H9 (cell line): ENCODE measurements at regions not wholly inside any gene's neighbourhood (a gene's known extent, or its start where the extent isn't known, plus 50 kb on each side); places are given as distances from the start of the nearest gene placed in this dataset.

ENCODE experiments used
- DNase-seq: peaks from one replicate; pipeline ENCODE4 v3.0.0-alpha.2; 2017
- H2AFZ ChIP-seq: one replicate; pipeline ENCODE4 v1.6.1; 2013; ENCODE audit warnings: mild to moderate bottlenecking, low read length, control low read depth, moderate library complexity
- H2AK5ac ChIP-seq: 2 replicates; pipeline ENCODE4 v1.6.1; 2013; ENCODE audit warnings: low read length, control low read depth, mixed read lengths; ENCODE audit not compliant: insufficient read length
- H2BK120ac ChIP-seq: one replicate; pipeline ENCODE4 v1.6.1; 2013; ENCODE audit warnings: low read depth, mild to moderate bottlenecking, low read length, control low read depth, inconsistent platforms; ENCODE audit not compliant: poor library complexity, severe bottlenecking
- H2BK12ac ChIP-seq: 2 replicates; pipeline ENCODE4 v1.6.1; 2013; ENCODE audit warnings: low read length, control low read depth, mixed read lengths, low read depth; ENCODE audit not compliant: insufficient read length
- H2BK15ac ChIP-seq: 2 replicates; pipeline ENCODE4 v1.6.1; 2013; ENCODE audit warnings: low read depth, low read length, control low read depth
- H2BK20ac ChIP-seq: one replicate; pipeline ENCODE4 v1.6.1; 2013; ENCODE audit warnings: low read depth, mild to moderate bottlenecking, low read length, control low read depth, inconsistent platforms; ENCODE audit not compliant: poor library complexity, severe bottlenecking
- H2BK5ac ChIP-seq: 2 replicates; pipeline ENCODE4 v1.6.1; 2013; ENCODE audit warnings: low read length, control low read depth, mixed read lengths; ENCODE audit not compliant: insufficient read length
- H3K14ac ChIP-seq: 2 replicates; pipeline ENCODE4 v1.6.1; 2013; ENCODE audit warnings: low read length, control low read depth; ENCODE audit not compliant: insufficient read depth
- H3K18ac ChIP-seq: 2 replicates; pipeline ENCODE4 v1.6.1; 2013; ENCODE audit warnings: low read depth, mild to moderate bottlenecking, mixed read lengths, low read length, control low read depth; ENCODE audit not compliant: insufficient read length
- H3K23ac ChIP-seq: 2 replicates; pipeline ENCODE4 v1.6.1; 2013; ENCODE audit warnings: low read length, control low read depth, mixed read lengths, low read depth; ENCODE audit not compliant: insufficient read length
- H3K23me2 ChIP-seq: 2 replicates; pipeline ENCODE4 v1.6.1; 2013; ENCODE audit warnings: low read depth, mild to moderate bottlenecking, mixed read lengths, low read length, control low read depth; ENCODE audit not compliant: insufficient read length, poor library complexity, severe bottlenecking
- H3K27ac ChIP-seq: 2 replicates; pipeline ENCODE4 v1.5.1; 2013; ENCODE audit warnings: low read length, control low read depth, mixed read lengths, low read depth; ENCODE audit not compliant: insufficient read length
- H3K27me3 ChIP-seq: 2 replicates; pipeline ENCODE4 v1.6.1; 2013; ENCODE audit warnings: low read length, control low read depth, inconsistent platforms; ENCODE audit not compliant: insufficient read depth
- H3K4ac ChIP-seq: 2 replicates; pipeline ENCODE4 v1.6.1; 2013; ENCODE audit warnings: low read depth, mild to moderate bottlenecking, control low read depth, inconsistent platforms, low read length, moderate library complexity
- H3K4me1 ChIP-seq: 2 replicates; pipeline ENCODE4 v1.6.1; 2013; ENCODE audit warnings: low read length, control low read depth, inconsistent platforms; ENCODE audit not compliant: insufficient read depth
- H3K4me2 ChIP-seq: 2 replicates; pipeline ENCODE4 v1.6.1; 2013; ENCODE audit warnings: low read length, control low read depth, mixed read lengths; ENCODE audit not compliant: insufficient read length, insufficient read depth
- H3K56ac ChIP-seq: 2 replicates; pipeline ENCODE4 v1.6.1; 2013; ENCODE audit warnings: low read depth, mild to moderate bottlenecking, mixed read lengths, low read length, control low read depth; ENCODE audit not compliant: insufficient read length
- H3K79me1 ChIP-seq: 2 replicates; pipeline ENCODE4 v1.6.1; 2013; ENCODE audit warnings: low read depth, mild to moderate bottlenecking, moderate library complexity, low read length, control low read depth, inconsistent platforms; ENCODE audit not compliant: insufficient read depth, poor library complexity, severe bottlenecking
- H3K79me2 ChIP-seq: 2 replicates; pipeline ENCODE4 v1.6.1; 2013; ENCODE audit warnings: low read length, control low read depth, inconsistent platforms; ENCODE audit not compliant: insufficient read depth
- H3K9ac ChIP-seq: 2 replicates; pipeline ENCODE4 v1.6.1; 2013; ENCODE audit warnings: low read length, control low read depth, mixed read lengths; ENCODE audit not compliant: insufficient read length; ENCODE audit errors: extremely low read depth
- H3K9me3 ChIP-seq: one replicate; pipeline ENCODE4 v1.6.1; 2013; ENCODE audit warnings: low read depth, low read length, inconsistent platforms; ENCODE audit not compliant: control insufficient read depth
- H3T11ph ChIP-seq: one replicate; pipeline ENCODE4 v1.6.1; 2013; ENCODE audit warnings: mild to moderate bottlenecking, low read length, control low read depth, inconsistent platforms
- H4K20me1 ChIP-seq: one replicate; pipeline ENCODE4 v1.6.1; 2013; ENCODE audit not compliant: control insufficient read depth, insufficient read length, insufficient read depth
- H4K5ac ChIP-seq: 2 replicates; pipeline ENCODE4 v1.6.1; 2013; ENCODE audit warnings: low read depth, mild to moderate bottlenecking, mixed read lengths, low read length, control low read depth; ENCODE audit not compliant: insufficient read length
- H4K8ac ChIP-seq: replicated peaks from 2 replicates; pipeline ENCODE4 v1.6.1; 2013; ENCODE audit warnings: low read length, control low read depth, mixed read lengths, low read depth; ENCODE audit not compliant: insufficient read length
- H4K91ac ChIP-seq: 2 replicates; pipeline ENCODE4 v1.6.1; 2013; ENCODE audit warnings: low read depth, mild to moderate bottlenecking, moderate library complexity, mixed read lengths, low read length, control low read depth; ENCODE audit not compliant: insufficient read length
- H3K27ac Mint-ChIP-seq, 3 experiments: 2 replicates in 2 of 3; 3 replicates in 1 of 3; pipeline ENCODE4 v1.8.0; 2020 to 2021; ENCODE audit warnings: mixed read lengths in 3 of 3, mild to moderate bottlenecking in 1 of 3, moderate library complexity in 1 of 3
- H3K27me3 Mint-ChIP-seq: 2 replicates; pipeline ENCODE4 v1.8.0; 2021; ENCODE audit warnings: low read depth, mild to moderate bottlenecking, moderate library complexity, mixed read lengths
- H3K36me3 Mint-ChIP-seq, 3 experiments: 2 replicates in 2 of 3; 3 replicates in 1 of 3; pipeline ENCODE4 v1.8.0; 2020 to 2021; ENCODE audit warnings: low read depth in 3 of 3, mixed read lengths in 3 of 3; ENCODE audit not compliant: insufficient read depth in 1 of 3
- H3K4me1 Mint-ChIP-seq, 2 experiments: 2 replicates each; pipeline ENCODE4 v1.8.0; 2020; ENCODE audit warnings: mixed read lengths in 2 of 2
- H3K4me3 Mint-ChIP-seq, 2 experiments: 2 replicates in 1 of 2; 3 replicates in 1 of 2; pipeline ENCODE4 v1.8.0; 2020 to 2021; ENCODE audit warnings: mild to moderate bottlenecking in 2 of 2, mixed read lengths in 2 of 2, moderate library complexity in 1 of 2
- H3K9me3 Mint-ChIP-seq, 2 experiments: 2 replicates in 1 of 2; 3 replicates in 1 of 2; pipeline ENCODE4 v1.8.0; 2020; ENCODE audit warnings: mild to moderate bottlenecking in 2 of 2, mixed read lengths in 2 of 2, moderate library complexity in 1 of 2
- WGBS: extraction: QIAGEN DNeasy Blood & Tissue Kit; methylation state at CpG from one replicate; pipeline ENCODE4 v1.1.7; 2013; ENCODE audit warnings: missing lambda C conversion rate, low lambda C conversion rate, mixed read lengths; ENCODE audit not compliant: insufficient read length; ENCODE audit errors: extremely low coverage; 5-methylcytosine and 5-hydroxymethylcytosine counted together
- TF ChIP-seq, protein P1 (sequence below): fragments of 200-600 bp; sonication (generic); conservative IDR thresholded peaks from 3 replicates; pipeline ENCODE4 v1.8.0; 2021; ENCODE audit warnings: antibody characterized with exemption, mild to moderate bottlenecking

DNA sequence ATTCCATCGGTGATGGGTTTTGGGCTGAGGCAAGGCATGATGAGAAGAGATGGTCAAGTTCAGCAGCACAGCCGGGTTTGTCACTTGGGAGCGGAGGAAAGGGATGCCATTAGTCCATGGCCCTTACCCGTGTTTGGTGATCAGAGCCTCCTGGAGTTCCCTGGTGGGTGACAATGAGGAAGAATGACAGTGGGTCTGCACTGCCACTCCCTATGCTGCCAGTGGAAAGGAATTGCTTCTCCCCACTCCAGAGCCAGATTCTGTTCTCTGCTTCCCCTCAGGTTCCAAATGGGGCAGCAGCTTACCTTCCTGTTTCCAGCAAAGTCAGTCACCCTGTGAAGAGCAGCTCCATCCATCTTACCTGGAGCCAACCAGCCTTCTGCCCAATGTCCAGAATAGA is 393.1 kb downstream of the PTPRU start:
- Histone ChIP-seq H3K14ac (no peak overlapping the region), H3K4me2 (no peak overlapping the region), H3K23me2 (no peaks in the 10 kb centered on the region), H2AK5ac (no peak overlapping the region), H3K9ac (no peak overlapping the region), H4K5ac (no peak overlapping the region), H3K18ac (no peak overlapping the region), H2BK5ac (no peak overlapping the region), H2BK120ac (no peak overlapping the region), H3K79me1 (no peaks in the 10 kb centered on the region), H4K20me1 (no peaks in the 10 kb centered on the region), H3K79me2 (no peaks in the 10 kb centered on the region), H4K8ac (no peak overlapping the region), H4K91ac (no peak overlapping the region), H2AFZ (no peak overlapping the region), H3K27me3 (no peaks in the 10 kb centered on the region), H3K9me3 (no peaks in the 10 kb centered on the region), H3K56ac (no peak overlapping the region), H3K27ac (no peak overlapping the region), H3K4me1 (no peaks in the 10 kb centered on the region), H3K23ac (no peak overlapping the region), H3K4ac (no peak overlapping the region), H3T11ph (no peak overlapping the region), H2BK12ac (no peak overlapping the region), H2BK15ac (no peak overlapping the region), H2BK20ac (no peak overlapping the region)
- TF ChIP-seq, protein P1, sequence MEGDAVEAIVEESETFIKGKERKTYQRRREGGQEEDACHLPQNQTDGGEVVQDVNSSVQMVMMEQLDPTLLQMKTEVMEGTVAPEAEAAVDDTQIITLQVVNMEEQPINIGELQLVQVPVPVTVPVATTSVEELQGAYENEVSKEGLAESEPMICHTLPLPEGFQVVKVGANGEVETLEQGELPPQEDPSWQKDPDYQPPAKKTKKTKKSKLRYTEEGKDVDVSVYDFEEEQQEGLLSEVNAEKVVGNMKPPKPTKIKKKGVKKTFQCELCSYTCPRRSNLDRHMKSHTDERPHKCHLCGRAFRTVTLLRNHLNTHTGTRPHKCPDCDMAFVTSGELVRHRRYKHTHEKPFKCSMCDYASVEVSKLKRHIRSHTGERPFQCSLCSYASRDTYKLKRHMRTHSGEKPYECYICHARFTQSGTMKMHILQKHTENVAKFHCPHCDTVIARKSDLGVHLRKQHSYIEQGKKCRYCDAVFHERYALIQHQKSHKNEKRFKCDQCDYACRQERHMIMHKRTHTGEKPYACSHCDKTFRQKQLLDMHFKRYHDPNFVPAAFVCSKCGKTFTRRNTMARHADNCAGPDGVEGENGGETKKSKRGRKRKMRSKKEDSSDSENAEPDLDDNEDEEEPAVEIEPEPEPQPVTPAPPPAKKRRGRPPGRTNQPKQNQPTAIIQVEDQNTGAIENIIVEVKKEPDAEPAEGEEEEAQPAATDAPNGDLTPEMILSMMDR: no peak
- H3K27ac Mint-ChIP-seq: no peak overlapping the region
- no CpG with 5 or more reads among the region's 4 CpGs for WGBS
- H3K9me3 Mint-ChIP-seq: no peaks in the 10 kb centered on the region
- DNase-seq: peak; percentile 4
- no peak overlapping the region; a peak in 1 of 5 replicates for H3K4me3 Mint-ChIP-seq
- peaks cover 0 to 8% of the 10 kb centered on the region in 2 experiments; a peak in 2 of 4 replicates for H3K4me1 Mint-ChIP-seq
- no peaks in the 10 kb centered on the region; the same call in 1 of the 2 replicates for H3K27me3 Mint-ChIP-seq
- no peaks in the 10 kb centered on the region for H3K36me3 Mint-ChIP-seq
